ENCODE measurements at regions not wholly inside any gene's neighbourhood (a gene's known extent, or its start where the extent isn't known, plus 50 kb on each side); places are given as distances from the start of the nearest gene placed in this dataset.

- DNase-seq, result no peak
Measured at GRCh38 chr5:60332244-60333004, 367.5 kb downstream of the DEPDC1B start.

- DNase-seq, result no peak
Measured at GRCh38 chr5:60330236-60330635, 369.7 kb downstream of the DEPDC1B start.

- DNase-seq, result no peak
Measured at GRCh38 chr5:60325870-60326269, 374.1 kb downstream of the DEPDC1B start.

- no peak for DNase-seq
Measured at GRCh38 chr5:60323596-60323995, 376.4 kb downstream of the DEPDC1B start.

- DNase-seq, result no peak
Measured at GRCh38 chr5:60312098-60312497, 387.9 kb downstream of the DEPDC1B start.

GRCh38 chr5:60299944-60300343 lies 400.0 kb downstream of the DEPDC1B start:
- no peak for DNase-seq

- DNase-seq, result no peak
Measured at GRCh38 chr5:60297658-60298057, 402.3 kb downstream of the DEPDC1B start.

GRCh38 chr5:60295423-60295822 lies 401.9 kb upstream of the PDE4D start:
- DNase-seq, result no peak

GRCh38 chr5:60293518-60293917 lies 400.0 kb upstream of the PDE4D start:
- no peak for DNase-seq

GRCh38 chr5:60287174-60287771 lies 393.7 kb upstream of the PDE4D start:
- no peak for DNase-seq

- DNase-seq, result no peak
Measured at GRCh38 chr5:60285910-60286309, 392.4 kb upstream of the PDE4D start.

GRCh38 chr5:60280943-60281342 lies 387.4 kb upstream of the PDE4D start:
- no peak for DNase-seq

- no peak for DNase-seq
Measured at GRCh38 chr5:60277941-60278340, 384.4 kb upstream of the PDE4D start.

GRCh38 chr5:60274747-60275146 lies 381.2 kb upstream of the PDE4D start:
- DNase-seq, result no peak

- DNase-seq, result no peak
Measured at GRCh38 chr5:60271517-60271916, 378.0 kb upstream of the PDE4D start.

- DNase-seq, result no peak
Measured at GRCh38 chr5:60267907-60268306, 374.4 kb upstream of the PDE4D start.

- no peak for DNase-seq
Measured at GRCh38 chr5:60263346-60263745, 369.8 kb upstream of the PDE4D start.

GRCh38 chr5:60262576-60263295 lies 369.2 kb upstream of the PDE4D start:
- DNase-seq, result no peak

GRCh38 chr5:60261732-60262131 lies 368.2 kb upstream of the PDE4D start:
- DNase-seq, result no peak

- DNase-seq, result no peak
Measured at GRCh38 chr5:60260658-60261057, 367.1 kb upstream of the PDE4D start.

- no peak for DNase-seq
Measured at GRCh38 chr5:60259730-60260129, 366.2 kb upstream of the PDE4D start.

GRCh38 chr5:60257596-60258271 lies 364.2 kb upstream of the PDE4D start:
- DNase-seq, result no peak

GRCh38 chr5:60256546-60256945 lies 363.0 kb upstream of the PDE4D start:
- no peak for DNase-seq

Measured in hindlimb muscle (tissue), 1 donor.